Ovary (tissue), 7 donors: ENCODE measurements at regions not wholly inside any gene's neighbourhood (a gene's known extent, or its start where the extent isn't known, plus 50 kb on each side); places are given as distances from the start of the nearest gene placed in this dataset.

Experiments used
- DNase-seq, 5 donors: peaks; one replicate each; pipeline ENCODE4 v3.0.0-alpha.2; 2019 to 2020
- H3K27ac ChIP-seq, 2 donors: fragments of 200-600 bp; one replicate each; pipeline versions ENCODE4 v1.5.1 to v1.8.0; 2019 to 2022
- H3K27me3 ChIP-seq: fragments of 200-600 bp; one replicate; pipeline ENCODE4 v1.8.0; 2022
- H3K36me3 ChIP-seq: fragments of 200-600 bp; sonication (generic); one replicate; pipeline ENCODE4 v1.5.1; 2019
- H3K4me1 ChIP-seq: one replicate; pipeline ENCODE4 v1.8.1; 2013; ENCODE audit warnings: mild to moderate bottlenecking, moderate library complexity; ENCODE audit not compliant: insufficient read depth
- H3K4me3 ChIP-seq: fragments of 200-600 bp; sonication (generic); one replicate; pipeline ENCODE4 v1.5.1; 2017
- H3K9me3 ChIP-seq, 2 donors: fragments of 200-600 bp in 1 of 2; sonication (generic) in 1 of 2; one replicate each; pipeline versions ENCODE4 v1.5.1 to v1.8.1; 2013 to 2019; ENCODE audit warnings: mild to moderate bottlenecking in 1 of 2, moderate library complexity in 1 of 2
- EP300 ChIP-seq: sonication (generic); formaldehyde crosslinking; IDR thresholded peaks from one replicate; pipeline ENCODE4 v1.6.1; 2017; ENCODE audit warnings: antibody characterized with exemption
- POLR2A ChIP-seq: fragments of 450-650 bp; IDR thresholded peaks from one replicate; pipeline ENCODE4 v1.6.1; 2017; ENCODE audit warnings: antibody characterized with exemption, mild to moderate bottlenecking, moderate library complexity
- WGBS, 3 donors: extraction: QIAGEN DNeasy Blood & Tissue Kit in 1 of 3; methylation state at CpG; one replicate each; pipeline versions ENCODE4 v1.1.5 to v1.1.7; 2013 to 2017; 5-methylcytosine and 5-hydroxymethylcytosine counted together
- intact Hi-C, 4 donors: fragments of 100-400 bp; cut with DNase I; formaldehyde crosslinking; loops; one replicate each; pipeline versions ENCODE4 v1.11.0 to v1.15.1; 2022 to 2023
- TF ChIP-seq, protein P1 (sequence below), 3 donors: fragments of 450-650 bp in 2 of 3; fragments of 200-600 bp in 1 of 3; IDR thresholded peaks; one replicate each; pipeline versions ENCODE4 v1.5.1 to v1.8.0; 2016 to 2022; ENCODE audit warnings: antibody characterized with exemption in 3 of 3, mild to moderate bottlenecking in 1 of 3
- donor health status: DM: no; HTN: no; CAD: no; lungs with moderate emphysema.
- donor health status: DM: no; HTN: no; CAD: no.
- donor health status: Bipolar disorder and iron deficiency.
- donor health status: DM: no; HTN: no; CAD: no.
- donor health status: DM: yes; HTN: yes; CAD: no.

GRCh38 chr7:85947767-85948166 is 695.9 kb upstream of the GRM3 start:
- Histone ChIP-seq H3K27me3 (no peaks in the 10 kb centered on the region), H3K9me3 (no peaks in the 10 kb centered on the region), H3K4me3 (no peak overlapping the region), H3K27ac (no peak overlapping the region), H3K36me3 (no peaks in the 10 kb centered on the region), H3K4me1 (no peaks in the 10 kb centered on the region)
- TF ChIP-seq, protein P1, sequence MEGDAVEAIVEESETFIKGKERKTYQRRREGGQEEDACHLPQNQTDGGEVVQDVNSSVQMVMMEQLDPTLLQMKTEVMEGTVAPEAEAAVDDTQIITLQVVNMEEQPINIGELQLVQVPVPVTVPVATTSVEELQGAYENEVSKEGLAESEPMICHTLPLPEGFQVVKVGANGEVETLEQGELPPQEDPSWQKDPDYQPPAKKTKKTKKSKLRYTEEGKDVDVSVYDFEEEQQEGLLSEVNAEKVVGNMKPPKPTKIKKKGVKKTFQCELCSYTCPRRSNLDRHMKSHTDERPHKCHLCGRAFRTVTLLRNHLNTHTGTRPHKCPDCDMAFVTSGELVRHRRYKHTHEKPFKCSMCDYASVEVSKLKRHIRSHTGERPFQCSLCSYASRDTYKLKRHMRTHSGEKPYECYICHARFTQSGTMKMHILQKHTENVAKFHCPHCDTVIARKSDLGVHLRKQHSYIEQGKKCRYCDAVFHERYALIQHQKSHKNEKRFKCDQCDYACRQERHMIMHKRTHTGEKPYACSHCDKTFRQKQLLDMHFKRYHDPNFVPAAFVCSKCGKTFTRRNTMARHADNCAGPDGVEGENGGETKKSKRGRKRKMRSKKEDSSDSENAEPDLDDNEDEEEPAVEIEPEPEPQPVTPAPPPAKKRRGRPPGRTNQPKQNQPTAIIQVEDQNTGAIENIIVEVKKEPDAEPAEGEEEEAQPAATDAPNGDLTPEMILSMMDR (IDR thresholded peaks at IDR 0.05), result no peak
- TF ChIP-seq EP300 (no peak), POLR2A (no peak)
- no peak for DNase-seq
- intact Hi-C loops, result no loop called here

DNA sequence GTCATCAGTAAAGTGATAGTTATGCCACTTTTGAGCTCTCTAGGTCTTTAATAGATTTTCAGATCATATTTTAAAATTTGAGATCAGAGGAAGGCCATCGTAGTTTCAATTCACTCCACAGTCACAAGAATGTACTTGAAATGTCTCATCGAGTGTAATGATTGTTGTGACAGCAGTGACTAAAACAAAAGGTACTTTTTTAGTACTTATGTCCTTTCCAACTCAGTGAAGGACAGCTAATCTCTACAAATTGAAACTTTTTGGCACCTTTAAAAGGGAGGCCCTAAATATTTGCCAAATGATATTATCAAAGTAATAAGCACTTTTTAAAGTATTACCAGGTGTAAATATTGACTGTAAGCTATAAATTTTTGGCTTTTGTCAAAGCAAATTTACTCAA is 702.9 kb upstream of the GRM3 start:
- Histone ChIP-seq H3K27ac (no peak overlapping the region), H3K36me3 (no peaks in the 10 kb centered on the region), H3K4me3 (no peak overlapping the region), H3K4me1 (no peaks in the 10 kb centered on the region), H3K9me3 (no peaks in the 10 kb centered on the region), H3K27me3 (no peaks in the 10 kb centered on the region)
- DNase-seq, result no peak
- 53 to 69% (median 62%) methylated on average over 2 of the region's 2 CpGs for WGBS, 3 donors
- intact Hi-C loops, result no loop called here
- TF ChIP-seq EP300 (no peak), POLR2A (no peak)
- TF ChIP-seq, protein P1 (IDR thresholded peaks at IDR 0.05), result no peak

DNA sequence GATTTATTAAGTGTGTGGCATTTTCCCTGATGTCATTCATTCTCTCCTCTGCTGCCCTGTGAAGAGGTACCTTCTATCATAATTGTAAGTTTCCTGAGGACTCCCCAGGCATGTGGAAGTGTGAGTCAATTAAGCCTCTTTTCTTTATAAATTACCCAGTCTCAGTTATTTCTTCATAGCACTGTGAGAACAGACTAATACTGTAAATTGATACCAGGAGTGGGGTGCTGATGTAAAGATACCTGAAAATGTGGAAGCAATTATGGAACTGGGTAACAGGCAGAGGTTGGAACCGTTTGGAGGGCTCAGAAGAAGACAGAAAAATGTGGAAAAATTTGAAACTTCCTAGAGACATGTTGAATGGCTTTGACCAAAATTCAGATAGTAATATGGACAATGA is 711.8 kb upstream of the GRM3 start:
- intact Hi-C loops, result no loop called here
- no peaks in the 10 kb centered on the region for H3K4me1 ChIP-seq
- TF ChIP-seq POLR2A (no peak), EP300 (no peak)
- TF ChIP-seq, protein P1 (IDR thresholded peaks at IDR 0.05), result no peak
- no peaks in the 10 kb centered on the region for H3K9me3 ChIP-seq
- H3K27ac ChIP-seq, result no peak overlapping the region
- WGBS, 3 donors, result 55 to 60% (median 58%) methylated on average over 1 of the region's 1 CpG
- H3K27me3 ChIP-seq, result no peaks in the 10 kb centered on the region
- DNase-seq, result no peak
- no peaks in the 10 kb centered on the region for H3K36me3 ChIP-seq
- H3K4me3 ChIP-seq, result no peak overlapping the region

DNA sequence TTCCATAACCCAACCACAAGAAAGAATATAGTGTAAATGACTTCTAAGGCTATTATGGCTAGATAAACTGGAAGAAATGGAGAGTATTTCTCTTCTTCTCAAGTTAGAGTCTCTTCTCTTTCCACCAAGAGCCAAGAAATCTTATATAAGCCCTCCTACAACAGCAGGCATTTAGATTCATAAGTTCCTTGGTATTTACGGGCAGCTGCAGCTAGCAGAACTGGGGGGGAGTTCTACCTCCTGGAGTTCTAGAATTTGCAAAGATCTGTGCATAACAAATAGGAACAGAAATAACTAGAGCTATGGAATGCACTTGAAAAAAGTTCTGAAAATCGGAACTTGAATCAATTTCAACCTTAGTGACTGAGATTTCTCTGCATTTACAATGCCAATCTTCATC is 715.2 kb upstream of the GRM3 start:
- no peaks in the 10 kb centered on the region for H3K27me3 ChIP-seq
- 35 to 39% (median 38%) methylated on average over 2 of the region's 2 CpGs for WGBS, 3 donors

More for the DNA sequence above, 715.2 kb upstream of the GRM3 start:
- TF ChIP-seq POLR2A (no peak), EP300 (no peak)
- TF ChIP-seq, protein P1 (IDR thresholded peaks at IDR 0.05), result no peak
- H3K36me3 ChIP-seq, result no peaks in the 10 kb centered on the region
- DNase-seq, result no peak
- intact Hi-C loops, result no loop called here
- no peak overlapping the region for H3K4me3 ChIP-seq
- H3K27ac ChIP-seq, result no peak overlapping the region
- H3K9me3 ChIP-seq, result no peaks in the 10 kb centered on the region
- H3K4me1 ChIP-seq, result no peaks in the 10 kb centered on the region
